ENCODE measurements at regions not wholly inside any gene's neighbourhood (a gene's known extent, or its start where the extent isn't known, plus 50 kb on each side); places are given as distances from the start of the nearest gene placed in this dataset.

GRCh38 chr10:62560201-62560819 lies 186.1 kb downstream of the ZNF365 start:
- no peak for DNase-seq (ENCODE audit: low read depth)
- TF ChIP-seq CTCF (conservative IDR thresholded peaks at IDR 0.05; ENCODE audit: low read depth, low read length), result no peak

DNA sequence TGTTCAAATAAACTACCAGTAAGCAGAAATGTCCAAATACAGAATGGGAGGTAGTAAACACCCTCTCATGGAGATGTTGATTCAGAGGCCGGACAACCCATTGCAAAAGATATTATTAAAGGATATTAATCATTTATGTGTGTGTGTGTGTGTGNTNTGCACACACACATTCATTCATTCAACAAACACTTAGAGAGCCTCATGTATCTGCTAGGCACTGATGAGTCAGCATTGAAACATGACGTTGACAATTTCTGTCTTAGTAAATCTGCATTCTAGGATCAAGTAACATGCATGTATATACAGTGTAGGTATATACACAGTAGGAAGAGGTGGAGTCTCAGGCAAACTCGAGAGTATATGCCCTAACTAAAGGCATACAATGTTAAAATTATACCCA lies 187.0 kb downstream of the ZNF365 start:
- TF ChIP-seq CTCF (conservative IDR thresholded peaks at IDR 0.05; ENCODE audit: low read depth, low read length), result no peak
- DNase-seq (ENCODE audit: low read depth), result no peak

More at GRCh38 chr10:62560201-62560819, 186.1 kb downstream of the ZNF365 start:
- H3K4me3 ChIP-seq (ENCODE audit: low read length), result no peak overlapping the region

DNA sequence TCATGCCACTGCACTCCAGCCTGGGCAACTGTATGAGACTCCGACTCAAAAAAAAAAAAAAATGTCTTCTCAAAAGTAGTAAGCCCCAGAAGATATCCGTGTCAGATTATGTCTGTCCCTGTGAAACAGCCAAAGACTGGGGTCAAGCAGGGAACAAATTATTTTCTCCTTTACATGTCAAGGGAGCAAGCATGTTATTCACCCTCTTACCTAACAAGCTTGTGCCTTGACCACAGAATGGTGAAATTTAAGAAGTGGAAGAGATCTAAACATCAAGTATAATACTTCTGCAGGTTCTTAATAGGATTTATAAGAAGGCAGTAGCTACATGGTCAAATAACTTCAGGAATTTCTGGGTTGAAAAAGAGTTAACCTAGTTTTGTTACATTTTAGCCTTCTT lies 187.9 kb downstream of the ZNF365 start:
- no peak overlapping the region for H3K4me3 ChIP-seq (ENCODE audit: low read length)
- peak; percentile 43 for DNase-seq (ENCODE audit: low read depth)
- TF ChIP-seq CTCF (conservative IDR thresholded peaks at IDR 0.05; ENCODE audit: low read depth, low read length), result no peak

More for the DNA sequence above, 187.0 kb downstream of the ZNF365 start:
- no peak overlapping the region for H3K4me3 ChIP-seq (ENCODE audit: low read length)

DNA sequence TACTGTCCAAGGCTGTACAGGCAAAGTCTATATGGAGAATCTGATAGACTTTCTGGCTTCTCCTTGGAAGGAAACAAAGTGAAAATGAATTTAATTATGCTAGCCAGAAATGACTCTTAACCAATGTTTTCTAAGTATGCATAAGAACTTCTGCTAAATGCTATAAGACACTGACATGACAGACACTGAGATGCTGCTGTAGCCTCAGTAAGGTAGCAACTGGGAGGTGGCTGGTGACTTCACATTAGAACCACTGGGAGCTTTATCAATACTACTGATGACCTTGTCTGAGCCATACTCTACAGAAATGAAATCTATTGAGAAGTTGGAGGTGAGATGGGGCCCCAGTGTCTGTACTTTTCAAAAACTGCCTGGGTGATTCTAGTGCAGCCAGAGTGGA lies 188.6 kb downstream of the ZNF365 start:
- H3K4me3 ChIP-seq (ENCODE audit: low read length), result no peak overlapping the region
- DNase-seq (ENCODE audit: low read depth), result no peak
- TF ChIP-seq CTCF (conservative IDR thresholded peaks at IDR 0.05; ENCODE audit: low read depth, low read length), result no peak

GRCh38 chr10:62573929-62574328 lies 199.8 kb downstream of the ZNF365 start:
- no peak for DNase-seq (ENCODE audit: low read depth)
- no peak for TF ChIP-seq CTCF (conservative IDR thresholded peaks at IDR 0.05; ENCODE audit: low read depth, low read length)
- no peak overlapping the region for H3K4me3 ChIP-seq (ENCODE audit: low read length)

DNA sequence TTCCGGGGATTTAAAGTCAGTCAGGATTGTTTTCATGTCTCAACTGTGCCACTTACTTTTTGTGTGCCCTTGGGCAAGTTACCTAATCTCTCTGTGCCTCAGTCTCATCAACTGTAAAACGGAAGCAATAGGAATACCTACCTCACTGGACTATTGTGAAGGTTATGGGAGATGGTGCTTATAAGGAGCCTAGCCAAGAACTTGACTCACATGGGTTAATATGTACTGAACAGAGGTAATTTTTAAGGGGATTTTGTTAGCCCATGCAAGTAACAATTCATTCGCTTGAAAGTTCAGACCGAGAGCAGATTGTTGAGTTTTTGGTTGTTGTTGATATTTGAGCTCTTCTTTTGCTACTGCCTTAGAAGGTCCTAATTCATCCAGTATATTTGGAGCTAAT lies 202.9 kb downstream of the ZNF365 start:
- no peak for TF ChIP-seq CTCF (conservative IDR thresholded peaks at IDR 0.05; ENCODE audit: low read depth, low read length)
- DNase-seq (ENCODE audit: low read depth), result no peak
- no peak overlapping the region for H3K4me3 ChIP-seq (ENCODE audit: low read length)

GRCh38 chr10:62577666-62578291 lies 203.6 kb downstream of the ZNF365 start:
- TF ChIP-seq CTCF (conservative IDR thresholded peaks at IDR 0.05; ENCODE audit: low read depth, low read length), result no peak
- no peak for DNase-seq (ENCODE audit: low read depth)

More at GRCh38 chr10:62577666-62578291, 203.6 kb downstream of the ZNF365 start:
- no peak overlapping the region for H3K4me3 ChIP-seq (ENCODE audit: low read length)
